Dermis blood vessel endothelial cell (primary cell): ENCODE measurements at regions not wholly inside any gene's neighbourhood (a gene's known extent, or its start where the extent isn't known, plus 50 kb on each side); places are given as distances from the start of the nearest gene placed in this dataset.
A peak's percentile ranks its signal among the peaks of the same experiment; 100 is the strongest.
"Not testable (repeated sequence)": the region's sequence is repeated elsewhere in the genome, so short reads cannot be mapped to it uniquely, and the experiment has no call there.

Experiments used
- DNase-seq: peaks from one replicate; pipeline ENCODE4 v3.0.0; 2010

DNA sequence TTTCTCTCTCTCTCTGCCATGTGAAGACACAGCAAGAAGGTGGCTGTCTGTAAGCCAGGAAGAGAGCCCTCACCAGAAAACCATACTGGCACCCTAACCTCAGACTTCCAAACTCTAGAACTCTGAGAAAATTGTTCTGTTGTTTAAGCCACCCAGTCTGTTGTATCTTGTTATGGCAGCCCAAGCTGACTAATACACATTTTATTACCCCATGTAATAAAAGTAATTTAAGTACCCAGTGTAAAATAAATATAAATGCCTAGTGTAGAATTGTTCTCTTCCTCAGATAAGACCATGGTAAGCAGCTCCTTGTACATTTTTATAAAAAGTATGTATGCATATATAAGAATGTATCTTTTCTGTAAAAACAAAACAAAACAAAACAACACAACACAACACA lies 119.7 kb downstream of the DTL start:
- no peak for DNase-seq

DNA sequence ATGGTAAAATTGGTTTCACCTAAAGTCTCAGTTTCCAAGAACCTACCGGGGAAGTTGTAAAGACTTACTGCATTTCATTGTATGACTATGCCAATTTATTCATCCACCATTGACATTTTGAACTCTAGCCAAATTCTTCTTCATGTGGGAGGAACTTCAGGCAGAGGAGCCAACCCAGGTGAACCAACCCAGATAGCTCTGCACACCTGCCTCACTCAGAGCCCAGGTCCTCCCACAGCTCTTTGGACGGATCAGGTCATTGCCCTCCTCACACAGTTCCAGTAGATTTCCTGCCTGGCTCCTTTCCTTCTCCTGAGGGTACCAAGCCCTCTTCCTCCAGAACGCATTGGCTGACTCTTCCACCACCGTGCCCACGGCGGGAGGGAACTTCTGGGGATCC lies 121.7 kb downstream of the DTL start:
- DNase-seq, result no peak

DNA sequence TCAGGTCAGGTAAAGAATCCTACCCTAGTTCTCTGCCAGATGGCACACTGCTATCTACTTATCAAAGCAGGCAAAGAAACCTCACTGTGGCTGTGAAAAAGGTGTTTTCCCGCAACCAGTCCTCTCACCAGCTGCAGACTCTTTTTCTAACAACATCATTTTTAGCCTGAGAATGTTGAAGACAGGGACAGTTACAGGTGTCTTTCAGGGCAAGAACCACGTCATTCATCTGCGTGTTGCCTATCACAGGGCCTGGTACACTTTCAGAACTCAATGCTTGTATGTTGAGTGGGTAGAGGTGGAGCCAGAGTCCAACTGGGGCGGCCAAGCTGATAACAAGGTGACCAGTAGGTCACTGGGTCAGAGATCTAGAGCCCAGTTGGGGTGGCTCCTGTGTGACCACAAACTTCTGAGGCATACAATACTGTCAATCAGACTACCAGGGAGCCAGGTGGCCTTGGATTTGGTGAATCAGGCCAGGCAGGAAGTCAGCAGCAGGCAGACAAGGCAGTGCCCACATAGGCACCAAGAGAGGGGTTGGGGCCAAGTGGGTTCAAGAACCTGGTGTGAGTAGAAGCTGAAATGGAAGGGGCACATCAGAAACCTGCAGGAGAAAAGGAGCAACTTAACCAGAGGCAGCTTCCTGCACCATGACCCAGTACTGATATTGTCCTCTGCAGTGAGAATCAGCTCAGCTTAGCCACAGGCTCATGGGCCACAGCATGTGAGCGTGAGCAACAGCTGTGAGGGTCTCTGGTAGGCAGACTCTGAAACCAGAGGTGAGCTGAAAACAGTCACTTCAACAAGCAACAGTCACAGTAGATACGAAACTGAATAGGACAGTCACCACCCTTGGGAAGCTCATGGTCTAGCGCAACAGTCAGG lies 123.6 kb downstream of the DTL start:
- no peak for DNase-seq

DNA sequence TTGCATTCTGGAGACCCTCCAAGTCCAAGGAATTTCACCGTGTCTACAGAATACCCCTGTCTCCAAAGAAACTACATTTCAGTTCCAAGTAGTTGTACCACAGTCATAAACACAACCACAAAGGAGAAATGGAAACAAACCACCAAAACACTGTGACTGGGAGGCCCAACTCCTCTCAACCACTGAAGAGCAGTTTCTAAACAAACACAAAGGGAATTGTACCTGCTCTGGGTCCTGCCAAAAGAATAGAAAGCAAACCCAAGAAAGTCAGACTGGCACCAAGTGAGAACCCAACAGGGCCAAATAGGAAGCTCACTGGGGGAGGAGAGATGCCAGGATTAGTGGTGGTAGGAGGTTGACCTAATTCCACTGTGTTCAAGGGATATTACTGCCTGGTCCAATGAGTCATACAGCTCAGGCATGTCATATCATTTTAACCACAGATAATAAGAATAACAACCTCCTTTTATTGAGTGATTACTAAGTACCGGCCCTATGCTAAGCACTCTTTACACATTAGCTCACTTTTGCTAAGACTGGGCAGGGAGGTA lies 123.9 kb upstream of the PPP2R5A start:
- DNase-seq, result peak; percentile 63

DNA sequence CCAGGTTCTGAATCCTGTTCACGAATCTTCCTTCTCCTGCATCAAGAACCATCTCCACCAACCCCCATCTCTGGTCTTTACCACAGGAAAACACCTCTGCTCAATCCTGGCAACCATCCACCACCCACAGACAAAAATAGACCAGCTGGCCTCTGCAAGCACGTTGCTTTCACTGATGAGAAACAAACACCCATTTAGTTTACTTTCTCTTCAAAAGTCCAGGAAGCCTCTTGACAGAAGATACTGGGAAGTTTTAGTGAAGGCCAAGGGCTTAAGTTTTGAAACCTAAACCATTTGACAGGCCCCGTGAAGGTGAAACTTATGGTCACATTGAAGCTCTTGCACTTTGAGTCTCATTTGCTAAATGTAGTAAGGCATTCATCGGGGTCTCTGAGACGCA lies 122.6 kb upstream of the PPP2R5A start:
- peak; percentile 75 for DNase-seq

DNA sequence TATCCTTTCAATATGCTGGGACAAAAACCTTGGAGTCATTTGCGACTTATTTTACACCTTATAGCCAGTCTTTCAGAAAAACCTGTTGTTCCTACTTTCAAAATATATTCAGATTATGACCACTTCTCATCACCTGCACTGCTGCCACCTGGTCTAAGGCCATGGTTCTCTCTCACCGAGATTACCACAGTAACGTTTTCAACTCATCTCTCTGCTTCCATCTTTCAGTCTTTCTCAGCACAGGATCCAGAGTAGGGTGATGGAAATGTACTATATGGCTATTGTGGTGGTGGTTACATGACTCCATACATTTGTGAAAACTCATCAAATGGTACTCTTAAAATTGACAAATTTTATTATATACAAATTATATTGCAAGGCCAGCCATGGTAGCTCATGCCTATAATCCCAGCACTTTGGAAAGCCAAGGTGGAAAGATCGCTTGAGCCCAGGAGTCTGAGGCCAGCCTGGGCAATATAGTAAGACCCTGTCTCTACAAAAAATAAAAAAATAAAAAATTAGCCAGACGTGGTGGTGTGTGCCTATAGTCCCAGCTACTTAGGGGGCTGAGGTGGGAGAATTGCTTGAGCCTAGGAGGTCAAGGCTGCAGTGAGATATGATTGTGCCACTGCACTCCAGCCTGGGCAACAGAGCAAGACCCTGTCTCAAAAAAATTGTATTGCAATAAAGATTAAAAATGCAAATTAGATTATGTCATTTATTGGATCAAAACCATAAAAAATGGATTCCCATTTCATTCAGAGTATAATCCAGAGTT lies 120.9 kb upstream of the PPP2R5A start:
- DNase-seq, result no peak

DNA sequence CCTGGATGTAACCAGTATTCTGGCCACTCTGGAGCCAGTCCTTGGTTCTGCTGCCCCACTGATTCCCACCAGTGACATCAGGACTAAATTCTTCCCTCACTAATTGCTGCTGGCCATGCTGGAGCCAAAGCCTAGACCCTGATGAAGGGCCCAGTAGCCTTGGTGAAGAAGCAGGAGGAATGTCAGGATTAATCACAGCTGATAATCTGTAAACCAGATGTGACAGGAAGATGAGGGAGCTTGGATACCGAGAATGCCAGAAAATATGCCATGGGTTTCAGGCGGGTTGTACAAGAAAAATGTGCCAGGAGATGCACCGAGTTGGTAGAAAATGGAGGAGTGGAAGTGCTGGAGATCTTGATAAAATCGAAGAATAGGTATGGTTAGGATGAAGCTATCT lies 119.0 kb upstream of the PPP2R5A start:
- no peak for DNase-seq

DNA sequence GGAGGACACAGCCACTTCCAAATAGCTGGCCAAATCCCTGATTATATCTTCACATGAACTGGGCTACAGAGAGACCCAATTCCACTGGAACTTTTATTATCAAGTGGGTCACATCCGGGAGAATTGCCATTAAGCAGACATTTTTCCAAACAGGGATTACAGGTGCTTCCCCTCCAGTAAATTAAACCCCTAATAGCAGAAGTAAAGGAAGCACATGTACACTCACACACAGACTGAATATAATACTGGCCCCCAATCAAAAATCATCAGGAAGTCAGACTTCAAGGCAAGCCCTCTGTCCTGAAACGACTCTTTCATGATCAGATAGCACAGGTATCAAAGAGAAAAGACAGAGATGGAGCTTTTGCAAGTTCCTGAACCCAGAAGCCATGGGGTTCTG lies 118.6 kb upstream of the PPP2R5A start:
- peak; percentile 95 for DNase-seq

DNA sequence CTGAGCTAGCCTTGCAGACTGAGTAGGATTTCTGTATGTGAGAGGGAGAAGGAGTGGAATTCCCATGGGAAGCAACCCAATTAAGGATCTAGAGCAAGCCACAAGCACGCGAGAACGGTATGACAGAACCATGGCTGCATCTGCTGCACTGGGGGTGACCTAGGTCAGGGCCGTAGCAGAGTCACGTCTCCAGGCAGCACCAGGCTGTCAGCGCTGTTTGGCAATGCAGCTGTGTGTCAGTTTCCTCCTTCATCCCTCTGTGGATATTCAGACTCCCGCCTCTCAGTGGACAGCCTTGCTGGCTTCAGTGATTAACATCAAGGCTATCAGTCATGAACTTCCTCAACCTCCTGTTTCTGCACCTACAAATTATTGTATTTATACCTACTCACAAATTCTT lies 118.1 kb upstream of the PPP2R5A start:
- peak; percentile 95 for DNase-seq

DNA sequence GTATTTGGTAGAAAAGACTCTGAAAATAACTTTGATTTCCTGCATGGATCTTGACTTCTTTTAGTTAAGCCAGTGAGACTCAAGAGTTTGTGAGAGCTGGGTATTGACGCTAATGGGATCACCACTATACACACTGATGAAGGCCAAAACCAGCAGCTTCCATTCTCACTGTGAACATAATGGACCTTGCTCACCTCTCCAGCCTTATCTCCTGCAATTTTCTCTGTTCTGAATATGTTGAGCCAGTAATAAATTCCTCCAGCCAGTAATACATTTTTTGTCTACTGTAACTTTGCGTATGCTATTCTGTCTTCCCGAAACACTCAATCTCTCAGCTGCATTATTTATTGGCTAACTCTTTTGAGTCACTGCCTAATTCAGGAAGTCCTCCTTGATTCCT lies 111.6 kb upstream of the PPP2R5A start:
- DNase-seq, result no peak

DNA sequence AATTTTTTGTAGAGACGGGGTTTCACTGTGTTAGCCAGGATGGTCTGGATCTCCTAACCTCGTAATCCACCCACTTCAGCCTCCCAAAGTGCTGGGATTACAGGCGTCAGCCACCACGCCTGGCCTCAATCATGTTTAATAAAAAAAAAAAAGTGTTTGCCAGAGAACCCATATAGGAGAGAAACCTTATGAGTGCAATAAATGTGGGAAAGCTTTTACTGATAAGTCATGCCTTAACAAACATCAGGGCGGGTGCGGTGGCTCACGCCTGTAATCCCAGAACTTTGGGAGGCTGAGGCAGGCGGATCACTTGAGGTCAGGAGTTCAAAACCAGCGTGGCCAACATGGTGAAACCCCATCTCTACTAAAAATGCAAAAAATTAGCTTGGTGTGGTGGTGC lies 110.9 kb upstream of the PPP2R5A start:
- not testable (repeated sequence) for DNase-seq

DNA sequence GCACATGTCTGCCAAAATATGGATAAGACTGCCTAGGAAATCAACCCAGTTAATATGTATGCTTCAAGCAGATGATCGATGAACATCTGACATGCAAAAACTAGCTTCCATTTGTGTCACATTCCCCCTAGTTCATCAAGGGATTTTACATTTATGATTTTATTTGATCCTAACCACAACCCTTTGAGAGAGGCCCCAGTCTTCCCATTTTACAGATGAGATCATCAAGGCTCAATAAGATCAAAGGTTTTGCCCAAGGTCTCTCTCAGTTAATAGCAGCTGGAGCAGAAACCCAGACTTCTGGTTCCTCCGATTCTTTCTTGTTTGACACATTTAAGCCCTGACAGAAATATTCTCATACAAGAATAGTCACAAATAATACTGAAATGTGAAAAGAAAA lies 107.7 kb upstream of the PPP2R5A start:
- DNase-seq, result no peak

DNA sequence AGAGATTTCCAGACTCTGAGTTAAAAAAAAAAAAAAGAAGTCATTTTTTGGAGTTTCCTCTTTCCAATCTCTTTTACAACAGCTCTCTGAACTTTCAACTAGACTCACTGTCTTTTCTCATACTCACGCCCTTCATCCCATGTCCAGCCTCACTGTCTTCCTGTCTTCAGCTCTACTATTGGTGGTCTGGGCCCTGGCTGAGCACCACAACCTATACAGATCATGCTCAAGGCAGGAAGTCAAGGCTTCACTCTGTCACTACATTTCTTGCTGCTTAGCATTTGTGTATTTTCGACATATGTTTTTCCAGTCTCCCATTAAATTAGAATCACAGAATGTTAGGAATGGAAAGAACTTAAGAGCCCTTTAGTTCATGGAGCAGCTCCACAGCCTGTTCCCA lies 106.4 kb upstream of the PPP2R5A start:
- no peak for DNase-seq

DNA sequence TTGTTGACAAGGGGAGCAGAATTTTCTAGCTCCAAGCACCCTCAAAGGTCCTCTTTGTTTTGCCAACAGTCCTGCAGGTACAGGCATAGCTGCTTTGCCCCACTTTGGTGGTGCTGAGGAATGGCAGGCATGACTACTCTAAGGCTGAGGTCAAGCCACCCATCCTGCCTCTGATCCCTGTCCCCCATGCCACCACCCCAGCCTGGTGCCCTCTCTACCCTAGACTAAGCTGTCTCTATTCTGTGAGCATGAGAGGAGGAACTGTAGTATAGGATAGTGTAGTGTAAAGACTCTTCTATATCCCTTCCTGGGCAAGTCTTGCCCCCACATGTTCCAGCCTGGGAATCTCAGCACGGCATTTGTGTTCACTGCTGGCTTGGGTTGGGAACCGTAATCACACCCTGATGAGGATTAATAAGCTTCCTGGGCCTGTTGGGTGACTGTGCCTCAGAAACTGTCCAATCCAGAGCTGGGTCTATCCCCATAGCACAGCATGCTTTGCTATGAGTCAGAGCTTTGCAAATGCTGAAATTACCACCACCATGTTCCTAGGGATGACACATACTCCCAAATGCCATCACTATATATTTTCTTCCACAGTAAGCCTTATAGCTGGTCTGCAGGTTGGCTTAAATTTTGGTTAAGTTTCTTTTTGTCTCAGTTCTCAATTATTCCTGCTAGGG lies 105.7 kb upstream of the PPP2R5A start:
- DNase-seq, result no peak

DNA sequence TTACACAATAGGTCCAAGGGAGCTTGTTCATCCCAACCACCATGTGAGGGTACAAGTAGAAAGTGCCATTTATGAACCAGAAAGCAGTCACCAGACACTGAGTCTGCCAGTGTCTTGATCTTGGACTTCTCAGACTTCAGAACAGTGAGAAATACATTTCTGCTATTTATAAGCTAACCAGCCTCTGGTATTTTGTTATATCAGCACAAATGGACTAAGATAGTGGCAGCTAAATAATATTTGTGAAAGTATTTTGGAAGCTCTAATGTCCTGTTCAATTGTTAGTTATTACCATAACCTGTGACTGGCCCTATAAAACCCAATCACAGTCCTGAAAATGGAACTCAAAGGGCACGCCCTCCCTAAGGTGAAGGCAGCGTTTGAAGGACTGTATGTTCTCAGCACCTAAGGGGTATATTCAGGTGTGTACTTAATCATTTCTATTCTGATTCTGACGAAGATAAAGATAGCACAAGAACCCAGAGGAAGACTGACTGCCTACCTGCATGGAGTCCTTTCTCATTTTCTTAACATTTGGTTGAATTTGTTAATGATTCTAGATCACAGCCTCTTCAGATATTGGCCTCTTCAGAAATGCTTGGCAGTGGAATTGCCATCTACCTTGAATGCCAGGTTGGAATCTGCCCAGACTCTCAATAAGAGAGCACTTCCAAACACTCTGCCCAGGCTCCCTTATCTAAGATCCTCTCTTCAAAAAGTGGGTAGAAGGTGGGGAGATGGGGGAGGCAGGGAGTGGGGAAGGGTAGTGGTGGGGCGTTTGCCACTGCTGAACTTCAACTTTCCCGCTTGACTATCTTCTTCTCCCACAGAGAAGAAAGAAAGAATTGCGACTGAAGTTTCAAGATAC lies 104.0 kb upstream of the PPP2R5A start:
- no peak for DNase-seq

DNA sequence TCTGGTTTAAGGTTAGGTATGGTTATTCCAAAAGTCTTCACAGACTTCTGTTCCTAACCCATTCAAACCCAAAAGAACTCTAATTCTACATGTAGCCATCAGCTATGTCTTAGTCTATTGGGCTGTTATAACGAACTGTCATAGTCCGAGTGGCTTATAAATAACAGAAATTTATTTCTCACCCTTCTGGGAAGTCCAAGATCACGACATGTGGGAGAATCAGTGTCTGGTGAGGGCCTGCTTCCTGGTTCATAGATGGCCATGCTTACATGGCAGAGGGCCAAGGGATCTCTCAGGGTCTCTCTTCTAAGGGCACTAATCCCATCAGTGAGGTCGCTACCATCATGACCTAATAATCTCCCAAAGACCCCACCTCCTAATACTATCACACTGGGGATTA lies 103.0 kb upstream of the PPP2R5A start:
- no peak for DNase-seq

DNA sequence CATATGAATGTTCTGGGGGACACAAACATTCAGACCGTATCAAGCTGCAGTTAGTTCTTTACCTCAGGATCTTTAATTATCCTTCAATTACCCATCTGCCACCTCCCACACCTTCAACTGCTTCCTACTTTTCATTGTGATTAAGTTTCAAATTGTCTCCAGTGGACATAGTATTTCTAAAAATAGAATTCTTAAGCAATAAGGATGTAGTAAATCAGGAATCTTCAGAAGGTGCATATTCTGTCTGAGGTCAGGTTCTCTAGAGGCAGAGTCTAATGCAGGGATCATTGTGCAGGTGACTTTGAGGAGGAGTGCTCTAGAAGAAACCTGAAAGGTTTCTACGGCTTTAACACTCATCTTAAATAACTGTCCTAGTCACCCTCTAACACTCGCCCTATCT lies 102.6 kb upstream of the PPP2R5A start:
- DNase-seq, result no peak

DNA sequence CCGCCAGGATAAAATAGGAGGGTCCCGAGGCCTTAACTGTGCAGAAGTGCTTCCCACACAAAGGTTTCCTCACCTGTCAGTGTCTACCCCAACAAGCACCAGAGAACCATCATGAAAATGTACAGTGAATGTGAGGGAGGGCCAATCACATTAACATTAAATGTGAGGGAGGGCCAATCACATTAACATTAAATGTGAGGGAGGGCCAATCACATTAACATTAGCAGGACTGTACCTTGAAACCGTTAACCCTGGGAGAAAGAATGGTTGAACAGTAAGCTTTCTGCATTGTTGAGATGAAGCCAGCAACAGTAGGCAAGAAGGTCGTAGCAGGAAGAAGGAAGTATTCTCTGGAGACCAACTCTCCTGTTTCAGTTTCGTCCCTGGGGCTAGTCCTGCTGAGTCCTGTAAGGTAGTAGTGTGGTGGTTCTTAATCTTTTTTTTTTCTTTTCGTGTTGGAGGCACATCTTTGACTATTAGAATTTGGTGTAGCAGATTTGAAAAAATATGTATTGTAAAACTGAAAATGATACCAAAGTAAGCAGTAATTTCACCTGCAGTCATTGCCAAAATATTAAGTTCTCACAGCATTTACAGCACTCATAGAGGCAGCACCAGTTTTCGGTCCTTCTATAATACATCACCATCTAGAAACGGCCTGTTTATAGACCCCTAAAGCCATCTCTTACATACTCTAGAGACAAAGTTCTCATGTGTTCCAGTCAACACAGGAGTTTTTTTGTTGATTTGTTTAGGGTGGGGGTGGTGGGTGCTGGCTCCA lies 98.6 kb upstream of the PPP2R5A start:
- DNase-seq, result no peak

DNA sequence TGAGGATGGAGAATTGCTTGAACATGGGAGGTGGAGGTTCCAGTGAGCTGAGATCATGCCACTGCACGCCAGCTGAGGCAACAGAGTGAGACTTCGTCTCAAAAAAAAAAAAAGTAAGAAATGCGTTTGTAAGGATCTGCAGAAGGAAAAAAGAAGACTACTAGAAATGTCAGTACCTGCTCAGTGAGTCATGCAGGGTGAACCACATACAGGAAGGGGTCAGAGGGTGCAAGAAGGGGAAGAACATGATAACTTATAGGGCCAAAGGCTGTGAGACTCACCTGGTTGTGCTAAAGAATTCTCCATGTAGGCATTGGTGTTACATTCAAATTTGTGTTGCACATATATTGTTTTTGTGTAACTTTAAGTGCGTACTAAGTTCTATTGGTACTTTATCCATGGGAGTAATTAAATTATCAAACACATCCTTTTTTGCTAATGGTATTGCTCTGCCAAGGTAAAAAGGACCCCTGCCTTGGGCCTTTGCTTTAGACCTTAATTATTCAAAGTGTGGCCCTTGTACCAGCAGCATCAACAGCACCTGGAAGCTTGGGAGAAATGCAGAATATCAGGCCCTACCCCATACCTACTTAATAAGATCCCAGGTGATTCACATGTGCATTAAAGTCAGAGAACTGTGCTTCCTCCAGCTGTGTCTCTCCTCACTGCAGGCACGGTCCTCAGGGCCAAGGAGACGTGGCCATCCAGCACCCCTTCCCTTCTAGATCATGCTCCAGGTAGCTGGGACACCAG lies 96.4 kb upstream of the PPP2R5A start:
- DNase-seq, result no peak

DNA sequence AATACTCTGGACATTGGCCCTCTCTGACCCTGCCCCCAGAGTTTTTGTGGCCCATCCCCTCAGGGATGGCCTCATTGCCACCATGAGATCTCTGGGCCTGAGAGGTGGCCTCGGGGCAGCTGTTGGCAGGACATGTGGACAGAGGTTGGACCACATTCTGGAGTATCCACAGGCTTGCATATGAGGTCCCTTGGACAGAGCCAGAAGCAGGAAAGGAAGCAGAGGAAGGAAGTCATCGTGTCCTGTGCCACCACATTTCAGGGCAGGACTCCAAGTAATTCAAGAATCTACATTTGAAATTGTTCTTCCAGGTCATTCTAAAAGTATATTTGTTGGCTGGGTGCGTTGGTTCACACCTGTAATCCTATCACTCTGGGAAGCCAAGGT lies 95.9 kb upstream of the PPP2R5A start:
- peak; percentile 5 for DNase-seq

DNA sequence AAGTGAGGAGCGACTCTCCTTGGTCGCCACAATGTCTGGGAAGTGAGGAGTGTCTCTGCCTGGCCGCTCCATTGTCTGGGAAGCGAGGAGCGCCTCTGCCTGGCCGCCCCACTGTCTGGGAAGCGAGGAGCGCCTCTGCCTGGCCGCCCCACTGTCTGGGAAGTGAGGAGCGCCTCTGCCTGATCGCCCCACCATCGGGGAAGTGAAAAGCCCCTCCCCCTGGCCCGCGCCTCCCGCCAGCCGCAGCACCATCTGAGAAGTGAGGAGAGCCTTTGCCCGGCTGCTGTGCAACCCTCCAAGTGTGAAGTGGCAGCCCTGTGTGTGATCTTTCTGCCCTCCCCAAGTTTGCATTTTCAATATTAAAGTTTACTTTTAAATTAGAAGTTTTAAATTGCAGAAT lies 95.0 kb upstream of the PPP2R5A start:
- no peak for DNase-seq
